Neuronal stem cell (in vitro differentiated cells): ENCODE measurements at regions not wholly inside any gene's neighbourhood (a gene's known extent, or its start where the extent isn't known, plus 50 kb on each side); places are given as distances from the start of the nearest gene placed in this dataset.

ENCODE experiments used
- DNase-seq: peaks from one replicate; pipeline ENCODE4 v3.0.0-alpha.2; 2013; ENCODE audit warnings: low spot score
- H2AFZ ChIP-seq: one replicate; pipeline ENCODE4 v1.6.1; 2013; ENCODE audit warnings: mild to moderate bottlenecking, low read length, inconsistent platforms
- H2AK5ac ChIP-seq: 2 replicates; pipeline ENCODE4 v1.6.1; 2013; ENCODE audit warnings: low read depth, mild to moderate bottlenecking, inconsistent platforms, low read length, moderate library complexity, mixed read lengths
- H2BK120ac ChIP-seq: 2 replicates; pipeline ENCODE4 v1.6.1; 2013; ENCODE audit warnings: low read depth, mild to moderate bottlenecking, inconsistent platforms, low read length, moderate library complexity, mixed read lengths
- H2BK12ac ChIP-seq: one replicate; pipeline ENCODE4 v1.6.1; 2013; ENCODE audit warnings: low read length, inconsistent platforms
- H2BK15ac ChIP-seq: 2 replicates; pipeline ENCODE4 v1.6.1; 2013; ENCODE audit warnings: mild to moderate bottlenecking, low read length, inconsistent platforms, mixed read lengths
- H2BK5ac ChIP-seq: one replicate; pipeline ENCODE4 v1.6.1; 2013; ENCODE audit warnings: inconsistent platforms, mild to moderate bottlenecking, low read length, moderate library complexity
- H3K14ac ChIP-seq: one replicate; pipeline ENCODE4 v1.6.1; 2013; ENCODE audit warnings: low read length, inconsistent platforms
- H3K18ac ChIP-seq: 2 replicates; pipeline ENCODE4 v1.6.1; 2013; ENCODE audit warnings: low read length, inconsistent platforms
- H3K23ac ChIP-seq: 2 replicates; pipeline ENCODE4 v1.6.1; 2013; ENCODE audit warnings: low read depth, mild to moderate bottlenecking, mixed read lengths, low read length, inconsistent platforms; ENCODE audit not compliant: poor library complexity
- H3K27ac ChIP-seq: replicated peaks from 3 replicates; pipeline ENCODE4 v1.5.1; 2013; ENCODE audit warnings: low read length, inconsistent platforms
- H3K27me3 ChIP-seq, 3 experiments: 2 replicates each; pipeline ENCODE4 v1.6.1; 2013; ENCODE audit warnings: low read length in 3 of 3, mild to moderate bottlenecking in 2 of 3, inconsistent platforms in 1 of 3, low read depth in 1 of 3, mixed read lengths in 1 of 3, moderate library complexity in 1 of 3; ENCODE audit not compliant: control insufficient read depth in 3 of 3, insufficient read depth in 3 of 3
- H3K36me3 ChIP-seq, 2 donors: replicated peaks in 1 of 2; 2 replicates each; pipeline ENCODE4 v1.6.1; 2013; ENCODE audit warnings: low read length in 2 of 2; ENCODE audit not compliant: control insufficient read depth in 2 of 2, insufficient read depth in 2 of 2
- H3K4ac ChIP-seq: 2 replicates; pipeline ENCODE4 v1.6.1; 2013; ENCODE audit warnings: inconsistent platforms, mild to moderate bottlenecking, low read length, moderate library complexity
- H3K4me1 ChIP-seq, 2 donors: 1 replicate in 1 of 2; 2 replicates in 1 of 2; pipeline ENCODE4 v1.6.1; 2013; ENCODE audit warnings: low read length in 2 of 2, low read depth in 1 of 2; ENCODE audit not compliant: control insufficient read depth in 2 of 2, insufficient read depth in 1 of 2
- H3K4me2 ChIP-seq: one replicate; pipeline ENCODE4 v1.6.1; 2013; ENCODE audit warnings: mild to moderate bottlenecking, low read length, inconsistent platforms; ENCODE audit not compliant: insufficient read depth, poor library complexity, severe bottlenecking
- H3K4me3 ChIP-seq, 2 donors: 2 replicates each; pipeline ENCODE4 v1.5.1; 2013; ENCODE audit warnings: low read length in 2 of 2, mild to moderate bottlenecking in 2 of 2, inconsistent platforms in 1 of 2, moderate library complexity in 1 of 2
- H3K79me1 ChIP-seq: one replicate; pipeline ENCODE4 v1.6.1; 2013; ENCODE audit warnings: low read depth, mild to moderate bottlenecking, inconsistent platforms, low read length, moderate library complexity
- H3K9ac ChIP-seq: one replicate; pipeline ENCODE4 v1.6.1; 2013; ENCODE audit warnings: mild to moderate bottlenecking, low read depth, low read length, inconsistent platforms; ENCODE audit not compliant: poor library complexity
- H3K9me3 ChIP-seq, 2 donors: replicated peaks in 1 of 2; 2 replicates each; pipeline versions ENCODE3 to v1.6.1; 2013; ENCODE audit warnings: low read length in 2 of 2, mild to moderate bottlenecking in 2 of 2, inconsistent platforms in 1 of 2, low read depth in 1 of 2, mixed read lengths in 1 of 2, moderate library complexity in 1 of 2; ENCODE audit not compliant: control insufficient read depth in 2 of 2, insufficient read depth in 1 of 2
- H4K8ac ChIP-seq: one replicate; pipeline ENCODE4 v1.6.1; 2013; ENCODE audit warnings: low read depth, mild to moderate bottlenecking, inconsistent platforms, low read length, moderate library complexity
- H4K91ac ChIP-seq: one replicate; pipeline ENCODE4 v1.6.1; 2013; ENCODE audit warnings: low read length, low read depth, mild to moderate bottlenecking, inconsistent platforms; ENCODE audit not compliant: poor library complexity
- WGBS, 2 donors: extraction: QIAGEN DNeasy Blood & Tissue Kit; methylation state at CpG; one replicate each; pipeline ENCODE4 v1.1.7; 2013; ENCODE audit warnings: missing lambda C conversion rate in 2 of 2, mixed read lengths in 1 of 2; ENCODE audit not compliant: insufficient read length in 2 of 2, insufficient replicate concordance in 1 of 2; ENCODE audit errors: extremely low coverage in 2 of 2; 5-methylcytosine and 5-hydroxymethylcytosine counted together

DNA sequence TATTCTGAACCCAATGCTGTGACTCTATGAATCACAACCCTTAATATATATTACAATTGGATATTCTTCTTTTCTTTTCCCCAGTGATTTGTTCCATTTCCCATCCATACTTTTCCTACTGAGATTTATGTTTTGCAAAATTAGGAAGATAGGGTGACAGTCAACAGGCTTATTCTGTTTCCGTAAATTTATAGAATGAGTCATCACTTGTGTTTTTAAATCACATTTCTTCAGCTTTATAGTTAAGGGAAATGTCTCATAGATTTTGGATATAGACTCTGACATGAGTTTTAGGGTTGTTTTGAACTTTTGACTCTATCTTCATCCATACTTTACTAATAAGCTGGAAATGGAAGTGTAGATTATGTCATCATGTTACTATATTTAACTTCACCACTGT lies 661.6 kb upstream of the FBXO33 start:
- H4K8ac ChIP-seq = no peak overlapping the region
- H3K14ac ChIP-seq = no peak overlapping the region
- H3K27ac ChIP-seq = no peak overlapping the region
- no peak overlapping the region for H3K23ac ChIP-seq
- no peak overlapping the region for H4K91ac ChIP-seq
- no peak overlapping the region for H3K18ac ChIP-seq
- H2BK12ac ChIP-seq = no peak overlapping the region
- H3K4me2 ChIP-seq = no peak overlapping the region
- H3K9me3 ChIP-seq = no peaks in the 10 kb centered on the region
- no peaks in the 10 kb centered on the region for H3K4me1 ChIP-seq
- H3K27me3 ChIP-seq = no peaks in the 10 kb centered on the region
- no peak for DNase-seq
- H2AFZ ChIP-seq = no peak overlapping the region
- H2BK5ac ChIP-seq = no peak overlapping the region
- H2AK5ac ChIP-seq = no peak overlapping the region
- H3K4ac ChIP-seq = no peak overlapping the region
- no peak overlapping the region for H2BK120ac ChIP-seq
- no peaks in the 10 kb centered on the region for H3K79me1 ChIP-seq
- no CpG with 5 or more reads among the region's 1 CpG for WGBS, 2 donors
- no peak overlapping the region for H3K9ac ChIP-seq
- no peak overlapping the region for H3K4me3 ChIP-seq
- no peaks in the 10 kb centered on the region for H3K36me3 ChIP-seq
- no peak overlapping the region for H2BK15ac ChIP-seq

DNA sequence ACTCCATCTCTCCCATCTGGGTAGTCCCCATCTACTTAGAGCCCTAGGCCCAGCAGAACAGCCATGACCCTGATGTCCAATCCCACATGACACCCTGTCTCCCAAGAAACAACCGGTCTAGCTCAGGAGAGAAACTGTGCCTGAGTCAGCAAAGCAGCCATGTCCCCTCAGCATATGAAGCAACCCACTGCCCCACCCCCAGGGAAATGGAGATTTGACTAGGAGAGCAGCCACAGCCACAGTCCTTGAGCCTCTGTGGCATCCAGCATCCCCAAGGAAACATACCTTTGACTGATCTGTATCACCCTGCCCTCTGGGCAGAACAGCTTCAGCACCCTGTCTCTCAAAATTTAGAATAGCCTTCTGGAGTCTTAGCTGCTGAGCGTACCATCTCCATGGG lies 641.9 kb upstream of the FBXO33 start:
- H3K14ac ChIP-seq = no peak overlapping the region
- H2AK5ac ChIP-seq = no peak overlapping the region
- no peak overlapping the region for H4K91ac ChIP-seq
- no peak overlapping the region for H3K4ac ChIP-seq
- no peaks in the 10 kb centered on the region for H3K9me3 ChIP-seq
- no peak overlapping the region for H3K27ac ChIP-seq
- H3K27me3 ChIP-seq = no peaks in the 10 kb centered on the region
- no peak overlapping the region for H3K4me3 ChIP-seq
- no peak overlapping the region for H2AFZ ChIP-seq
- H4K8ac ChIP-seq = no peak overlapping the region
- peak overlapping the region; percentile 38 for H3K18ac ChIP-seq
- H3K4me2 ChIP-seq = no peak overlapping the region
- no peak overlapping the region for H2BK120ac ChIP-seq
- H2BK12ac ChIP-seq = no peak overlapping the region
- no peaks in the 10 kb centered on the region for H3K4me1 ChIP-seq
- no peak for DNase-seq
- WGBS, 2 donors = no CpG with 5 or more reads among the region's 2 CpGs
- no peaks in the 10 kb centered on the region for H3K79me1 ChIP-seq
- no peak overlapping the region for H2BK5ac ChIP-seq
- H2BK15ac ChIP-seq = no peak overlapping the region
- H3K9ac ChIP-seq = no peak overlapping the region
- H3K36me3 ChIP-seq = no peaks in the 10 kb centered on the region
- H3K23ac ChIP-seq = no peak overlapping the region

DNA sequence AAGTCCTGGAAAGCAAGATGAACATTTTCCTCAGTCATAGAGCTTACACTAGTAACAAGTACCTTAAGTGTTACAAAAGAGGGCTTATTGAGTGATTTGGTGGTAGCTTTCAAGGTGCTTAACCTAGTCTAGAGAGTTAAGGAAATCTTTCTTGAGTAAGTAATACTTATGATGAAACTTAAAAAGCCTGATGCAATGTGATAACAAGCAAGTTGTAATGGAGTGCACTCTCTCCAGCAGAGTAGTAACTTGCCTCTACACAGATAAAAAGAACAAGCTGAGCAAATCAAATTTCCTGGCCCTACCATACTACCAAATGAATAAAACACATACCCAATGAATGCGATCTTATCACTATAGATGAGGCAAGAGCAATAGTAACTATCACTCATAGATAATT lies 639.9 kb upstream of the FBXO33 start:
- H3K27ac ChIP-seq = no peak overlapping the region
- no peak overlapping the region for H3K4me3 ChIP-seq
- WGBS, 2 donors = no CpG with 5 or more reads among the region's 1 CpG
- H3K27me3 ChIP-seq = no peaks in the 10 kb centered on the region
- H2BK12ac ChIP-seq = no peak overlapping the region
- H2BK15ac ChIP-seq = no peak overlapping the region
- H4K8ac ChIP-seq = no peak overlapping the region
- no peak overlapping the region for H2BK120ac ChIP-seq
- H2AFZ ChIP-seq = no peak overlapping the region
- no peak overlapping the region for H3K23ac ChIP-seq
- no peak overlapping the region for H3K14ac ChIP-seq
- no peak overlapping the region for H4K91ac ChIP-seq
- H2AK5ac ChIP-seq = no peak overlapping the region
- no peak overlapping the region for H3K4me2 ChIP-seq
- DNase-seq = no peak
- H3K4ac ChIP-seq = no peak overlapping the region
- H3K36me3 ChIP-seq = no peaks in the 10 kb centered on the region
- H3K9me3 ChIP-seq = no peaks in the 10 kb centered on the region
- H3K4me1 ChIP-seq = no peaks in the 10 kb centered on the region
- H2BK5ac ChIP-seq = no peak overlapping the region
- H3K79me1 ChIP-seq = no peaks in the 10 kb centered on the region
- H3K9ac ChIP-seq = no peak overlapping the region
- H3K18ac ChIP-seq = no peak overlapping the region

DNA sequence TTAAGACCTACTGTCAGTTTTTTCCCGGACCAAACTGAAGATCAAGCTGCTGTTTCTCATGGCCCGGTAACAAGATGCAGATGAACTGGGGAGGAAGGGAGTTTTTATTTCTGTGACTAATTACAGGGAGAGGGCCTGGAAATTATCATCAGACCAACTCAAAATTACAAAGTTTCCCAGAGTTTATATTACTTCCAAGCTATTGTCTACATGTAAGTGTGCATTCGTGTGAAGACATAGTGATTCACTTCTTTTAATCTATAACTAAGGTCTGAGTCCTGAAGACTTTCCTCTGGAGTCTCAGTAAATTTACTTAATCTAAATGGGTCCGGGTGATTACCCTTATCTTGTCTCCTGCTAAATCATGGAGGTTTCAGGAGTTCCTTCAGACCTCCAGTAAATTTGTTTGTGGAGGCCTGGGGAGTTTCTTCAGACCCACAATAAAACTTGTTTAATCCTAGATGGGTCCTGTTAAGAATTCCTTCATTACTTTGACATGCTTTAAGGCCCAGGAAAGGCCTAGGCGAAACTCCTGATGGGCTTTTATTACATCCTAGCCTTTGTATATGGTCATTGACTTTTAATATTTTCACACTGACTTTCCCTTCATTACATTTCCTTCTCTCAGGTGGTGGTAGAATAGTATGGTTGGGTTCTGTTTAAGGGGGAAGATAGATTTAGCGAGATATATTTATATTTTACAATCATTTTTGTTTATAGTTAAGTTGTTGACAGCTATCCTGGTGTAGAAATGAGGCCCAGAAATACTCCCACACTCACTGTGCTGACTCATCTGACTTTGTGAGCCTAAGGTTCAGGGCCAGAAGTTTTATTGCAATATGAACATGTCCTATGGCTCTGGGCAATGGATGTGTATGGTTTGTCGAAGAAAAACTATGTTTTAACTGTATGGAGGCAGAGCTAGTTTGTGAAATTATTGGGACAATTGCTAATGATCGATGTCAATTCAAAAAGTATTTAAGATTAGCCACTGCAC lies 627.0 kb upstream of the FBXO33 start:
- Histone ChIP-seq H2BK5ac (no peak overlapping the region), H3K4ac (no peak overlapping the region), H3K9me3 (no peaks in the 10 kb centered on the region), H4K8ac (no peak overlapping the region), H3K23ac (no peak overlapping the region), H3K4me2 (no peak overlapping the region), H3K36me3 (no peaks in the 10 kb centered on the region), H2AFZ (no peak overlapping the region), H2BK15ac (no peak overlapping the region), H3K14ac (no peak overlapping the region), H3K4me3 (no peak overlapping the region), H2BK120ac (no peak overlapping the region), H2BK12ac (no peak overlapping the region), H3K4me1 (no peaks in the 10 kb centered on the region), H3K18ac (no peak overlapping the region), H3K27me3 (no peaks in the 10 kb centered on the region), H2AK5ac (no peak overlapping the region), H3K9ac (no peak overlapping the region), H3K27ac (no peak overlapping the region), H3K79me1 (no peaks in the 10 kb centered on the region), H4K91ac (no peak overlapping the region)
- no peak for DNase-seq
- WGBS, 2 donors = no CpG with 5 or more reads among the region's 8 CpGs
